Astrocyte (in vitro differentiated cells and primary cell): ENCODE measurements at regions not wholly inside any gene's neighbourhood (a gene's known extent, or its start where the extent isn't known, plus 50 kb on each side); places are given as distances from the start of the nearest gene placed in this dataset.

Experiments
- EZH2 ChIP-seq: IDR thresholded peaks from 2 replicates; pipeline ENCODE4 v1.6.1; 2012; ENCODE audit warnings: mild to moderate bottlenecking, low read length, inconsistent platforms; ENCODE audit not compliant: insufficient read depth
- TF ChIP-seq, protein P1 (sequence below): IDR thresholded peaks from 2 replicates; pipeline ENCODE4 v1.5.1; 2011; ENCODE audit warnings: low read depth, mild to moderate bottlenecking, inconsistent platforms, low read length, moderate library complexity; ENCODE audit not compliant: insufficient read depth

GRCh38 chr5:54754420-54754819, 231.0 kb downstream of the ESM1 start:
- TF ChIP-seq, protein P1, sequence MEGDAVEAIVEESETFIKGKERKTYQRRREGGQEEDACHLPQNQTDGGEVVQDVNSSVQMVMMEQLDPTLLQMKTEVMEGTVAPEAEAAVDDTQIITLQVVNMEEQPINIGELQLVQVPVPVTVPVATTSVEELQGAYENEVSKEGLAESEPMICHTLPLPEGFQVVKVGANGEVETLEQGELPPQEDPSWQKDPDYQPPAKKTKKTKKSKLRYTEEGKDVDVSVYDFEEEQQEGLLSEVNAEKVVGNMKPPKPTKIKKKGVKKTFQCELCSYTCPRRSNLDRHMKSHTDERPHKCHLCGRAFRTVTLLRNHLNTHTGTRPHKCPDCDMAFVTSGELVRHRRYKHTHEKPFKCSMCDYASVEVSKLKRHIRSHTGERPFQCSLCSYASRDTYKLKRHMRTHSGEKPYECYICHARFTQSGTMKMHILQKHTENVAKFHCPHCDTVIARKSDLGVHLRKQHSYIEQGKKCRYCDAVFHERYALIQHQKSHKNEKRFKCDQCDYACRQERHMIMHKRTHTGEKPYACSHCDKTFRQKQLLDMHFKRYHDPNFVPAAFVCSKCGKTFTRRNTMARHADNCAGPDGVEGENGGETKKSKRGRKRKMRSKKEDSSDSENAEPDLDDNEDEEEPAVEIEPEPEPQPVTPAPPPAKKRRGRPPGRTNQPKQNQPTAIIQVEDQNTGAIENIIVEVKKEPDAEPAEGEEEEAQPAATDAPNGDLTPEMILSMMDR: no peak
- TF ChIP-seq EZH2: no peak
